Amniotic epithelial cell (primary cell): ENCODE measurements at regions not wholly inside any gene's neighbourhood (a gene's known extent, or its start where the extent isn't known, plus 50 kb on each side); places are given as distances from the start of the nearest gene placed in this dataset.

Source experiments
- DNase-seq: peaks from one replicate; pipeline ENCODE4 v3.0.0-alpha.2; 2010; ENCODE audit warnings: low read depth

GRCh38 chr14:89015016-89015415, 190.6 kb downstream of the TTC8 start:
- no peak for DNase-seq

- DNase-seq: peak; percentile 44
Measured at GRCh38 chr14:89017417-89017816, 193.0 kb downstream of the TTC8 start.

- DNase-seq: no peak
Measured at GRCh38 chr14:89022274-89022673, 197.8 kb downstream of the TTC8 start.

GRCh38 chr14:89024691-89025090, 200.2 kb downstream of the TTC8 start:
- DNase-seq: no peak

- peak; percentile 49 for DNase-seq
Measured at GRCh38 chr14:89025561-89026236, 201.2 kb downstream of the TTC8 start.

GRCh38 chr14:89027097-89027740, 202.8 kb downstream of the TTC8 start:
- no peak for DNase-seq

- DNase-seq: no peak
Measured at GRCh38 chr14:89028462-89029134, 204.1 kb downstream of the TTC8 start.

GRCh38 chr14:89029961-89030694, 205.7 kb downstream of the TTC8 start:
- no peak for DNase-seq

GRCh38 chr14:89030921-89031320, 206.5 kb downstream of the TTC8 start:
- no peak for DNase-seq

- DNase-seq: no peak
Measured at GRCh38 chr14:89032086-89032649, 207.7 kb downstream of the TTC8 start.

- no peak for DNase-seq
Measured at GRCh38 chr14:89033756-89034155, 209.3 kb downstream of the TTC8 start.

- DNase-seq: no peak
Measured at GRCh38 chr14:89036371-89036770, 211.9 kb downstream of the TTC8 start.

- DNase-seq: no peak
Measured at GRCh38 chr14:89037065-89037464, 212.6 kb downstream of the TTC8 start.

GRCh38 chr14:89040080-89040459, 215.6 kb downstream of the TTC8 start:
- DNase-seq: no peak

- peak; percentile 89 for DNase-seq
Measured at GRCh38 chr14:89040460-89041256, 216.2 kb downstream of the TTC8 start.

- DNase-seq: peak; percentile 84
Measured at GRCh38 chr14:89041257-89041582, 216.8 kb downstream of the TTC8 start.

- no peak for DNase-seq
Measured at GRCh38 chr14:89042021-89042420, 217.6 kb downstream of the TTC8 start.

- DNase-seq: no peak
Measured at GRCh38 chr14:89053303-89053702, 228.9 kb downstream of the TTC8 start.

- DNase-seq: no peak
Measured at GRCh38 chr14:89056394-89056793, 231.9 kb downstream of the TTC8 start.

- no peak for DNase-seq
Measured at GRCh38 chr14:89058697-89059096, 234.2 kb downstream of the TTC8 start.

- peak; percentile 6 for DNase-seq
Measured at GRCh38 chr14:89060191-89060590, 235.7 kb downstream of the TTC8 start.

- DNase-seq: no peak
Measured at GRCh38 chr14:89061696-89062095, 237.2 kb downstream of the TTC8 start.
